H1 (cell line): ENCODE measurements at regions not wholly inside any gene's neighbourhood (a gene's known extent, or its start where the extent isn't known, plus 50 kb on each side); places are given as distances from the start of the nearest gene placed in this dataset.

ENCODE experiments used
- CTCF ChIA-PET: fragments of 300-600 bp; sonication (Branson Sonifier 250); formaldehyde crosslinking; loops from one replicate; lab custom pipeline; 2021; ENCODE audit not compliant: partially characterized antibody; lab: Charles Lee
- POLR2A ChIA-PET: fragments of 300-600 bp; sonication (Branson Sonifier 250); formaldehyde crosslinking; loops from one replicate; lab custom pipeline; 2021; ENCODE audit warnings: inconsistent platforms; ENCODE audit not compliant: partially characterized antibody; lab: Charles Lee
- DNase-seq, 2 experiments: peaks; one replicate each; pipeline versions ENCODE4 v3.0.0 to v3.0.0-alpha.2; 2010 to 2022; ENCODE audit warnings: low spot score in 2 of 2, low read depth in 1 of 2, mixed read lengths in 1 of 2
- FAIRE-seq: peaks from 2 replicates; lab custom pipeline; 2011; peaks lifted over from hg19 to GRCh38; lab: Jason Lieb, UNC
- H2AFZ ChIP-seq: 2 replicates; pipeline ENCODE4 v1.8.1; 2012; ENCODE audit warnings: low read length, inconsistent platforms
- H2AK5ac ChIP-seq: 2 replicates; pipeline ENCODE4 v1.6.1; 2013; ENCODE audit warnings: low read depth, low read length
- H2BK120ac ChIP-seq: replicated peaks from 2 replicates; pipeline ENCODE3; 2013; ENCODE audit warnings: low read depth, low read length, inconsistent platforms
- H2BK12ac ChIP-seq: 2 replicates; pipeline ENCODE4 v1.6.1; 2013; ENCODE audit warnings: low read depth, low read length
- H2BK15ac ChIP-seq: 2 replicates; pipeline ENCODE4 v1.6.1; 2013; ENCODE audit warnings: low read length
- H2BK20ac ChIP-seq: 2 replicates; pipeline ENCODE4 v1.6.1; 2013; ENCODE audit warnings: low read length
- H2BK5ac ChIP-seq: 2 replicates; pipeline ENCODE4 v1.6.1; 2013; ENCODE audit warnings: low read depth, low read length
- H3K14ac ChIP-seq: 2 replicates; pipeline ENCODE4 v1.6.1; 2013; ENCODE audit warnings: inconsistent platforms; ENCODE audit not compliant: insufficient read length
- H3K18ac ChIP-seq: 2 replicates; pipeline ENCODE4 v1.6.1; 2013; ENCODE audit warnings: low read length; ENCODE audit errors: extremely low read depth
- H3K23ac ChIP-seq: 2 replicates; pipeline ENCODE4 v1.6.1; 2013; ENCODE audit warnings: inconsistent platforms; ENCODE audit not compliant: insufficient read length
- H3K23me2 ChIP-seq: 2 replicates; pipeline ENCODE4 v1.6.1; 2013; ENCODE audit warnings: low read depth, low read length
- H3K27ac ChIP-seq: 2 replicates; pipeline ENCODE4 v1.6.1; 2011; ENCODE audit warnings: low read depth, low read length, inconsistent platforms
- H3K27me3 ChIP-seq, 4 experiments: replicated peaks in 1 of 4; 1 replicate in 1 of 4; 2 replicates in 3 of 4; pipeline versions ENCODE4 v1.6.1 to v1.8.1; 2011 to 2013; ENCODE audit warnings: low read length in 3 of 4, mild to moderate bottlenecking in 3 of 4, inconsistent platforms in 2 of 4, mixed read lengths in 2 of 4, moderate library complexity in 1 of 4; ENCODE audit not compliant: control insufficient read depth in 3 of 4, insufficient read depth in 3 of 4; ENCODE audit errors: extremely low read depth in 1 of 4
- H3K36me3 ChIP-seq, 4 experiments: 2 replicates each; pipeline versions ENCODE4 v1.6.1 to v1.8.1; 2011 to 2013; ENCODE audit warnings: mild to moderate bottlenecking in 4 of 4, low read length in 3 of 4, moderate library complexity in 2 of 4, control low read depth in 1 of 4, inconsistent platforms in 1 of 4; ENCODE audit not compliant: insufficient read depth in 4 of 4, control insufficient read depth in 2 of 4
- H3K4ac ChIP-seq: replicated peaks from 2 replicates; pipeline ENCODE3; 2013; ENCODE audit warnings: low read length, low read depth, mixed read lengths, inconsistent platforms; ENCODE audit not compliant: insufficient read length
- H3K4me1 ChIP-seq, 4 experiments: replicated peaks in 1 of 4; 1 replicate in 1 of 4; 2 replicates in 3 of 4; pipeline versions ENCODE4 v1.6.1 to v1.8.1; 2011 to 2013; ENCODE audit warnings: low read length in 3 of 4, inconsistent platforms in 2 of 4, mixed read lengths in 1 of 4; ENCODE audit not compliant: insufficient read depth in 4 of 4, control insufficient read depth in 3 of 4
- H3K4me2 ChIP-seq, 2 experiments: 2 replicates each; pipeline versions ENCODE4 v1.6.1 to v1.8.1; 2011 to 2013; ENCODE audit warnings: low read depth in 2 of 2, low read length in 2 of 2, control low read depth in 1 of 2, inconsistent platforms in 1 of 2, mild to moderate bottlenecking in 1 of 2; ENCODE audit not compliant: insufficient read depth in 1 of 2
- H3K4me3 ChIP-seq, 4 experiments: fragments of 200-600, 300-600 bp in 1 of 4; sonication (generic), shearing (Covaris generic), sonication (Bioruptor Twin) in 1 of 4; 2 replicates each; pipeline versions ENCODE4 v1.5.1 to v1.8.1; 2011 to 2016; ENCODE audit warnings: low read length in 4 of 4, low read depth in 3 of 4, control low read depth in 2 of 4, inconsistent platforms in 2 of 4, mild to moderate bottlenecking in 2 of 4, mixed read lengths in 1 of 4, moderate library complexity in 1 of 4; ENCODE audit not compliant: insufficient read depth in 2 of 4; ENCODE audit errors: extremely low read depth in 1 of 4
- H3K56ac ChIP-seq: replicated peaks from 2 replicates; pipeline ENCODE3; 2013; ENCODE audit warnings: low read depth, mild to moderate bottlenecking, mixed read lengths, low read length, inconsistent platforms; ENCODE audit not compliant: insufficient read length
- H3K79me1 ChIP-seq: 2 replicates; pipeline ENCODE4 v1.6.1; 2013; ENCODE audit warnings: low read depth, low read length, control low read depth
- H3K79me2 ChIP-seq, 2 experiments: 2 replicates each; pipeline versions ENCODE4 v1.6.1 to v1.8.1; 2012 to 2013; ENCODE audit warnings: low read length in 2 of 2, mild to moderate bottlenecking in 2 of 2, inconsistent platforms in 1 of 2; ENCODE audit not compliant: insufficient read depth in 2 of 2, control insufficient read depth in 1 of 2
- H3K9ac ChIP-seq, 4 experiments: replicated peaks in 1 of 4; 1 replicate in 1 of 4; 2 replicates in 3 of 4; pipeline versions ENCODE4 v1.6.1 to v1.8.1; 2011 to 2013; ENCODE audit warnings: low read depth in 3 of 4, low read length in 3 of 4, control low read depth in 2 of 4, mild to moderate bottlenecking in 2 of 4, moderate library complexity in 2 of 4, inconsistent platforms in 1 of 4; ENCODE audit errors: extremely low read depth in 1 of 4
- H3K9me3 ChIP-seq, 2 experiments: 2 replicates each; pipeline versions ENCODE4 v1.6.1 to v1.8.1; 2012 to 2013; ENCODE audit warnings: mild to moderate bottlenecking in 2 of 2, moderate library complexity in 2 of 2, control low read depth in 1 of 2, inconsistent platforms in 1 of 2, low read depth in 1 of 2, low read length in 1 of 2, mixed read lengths in 1 of 2; ENCODE audit not compliant: insufficient read depth in 2 of 2
- H4K20me1 ChIP-seq, 2 experiments: replicated peaks in 1 of 2; 2 replicates each; pipeline versions ENCODE3 to v1.8.1; 2011 to 2013; ENCODE audit warnings: inconsistent platforms in 2 of 2, low read length in 2 of 2, mild to moderate bottlenecking in 1 of 2; ENCODE audit not compliant: insufficient read depth in 2 of 2, control insufficient read depth in 1 of 2
- H4K5ac ChIP-seq: 2 replicates; pipeline ENCODE4 v1.6.1; 2013; ENCODE audit warnings: low read length, low read depth, mixed read lengths, inconsistent platforms; ENCODE audit not compliant: insufficient read length
- H4K8ac ChIP-seq: 2 replicates; pipeline ENCODE4 v1.8.0; 2013; ENCODE audit warnings: mild to moderate bottlenecking, moderate library complexity, low read length, inconsistent platforms; ENCODE audit not compliant: insufficient read depth; ENCODE audit errors: extremely low read depth
- H4K91ac ChIP-seq: replicated peaks from 2 replicates; pipeline ENCODE3; 2013; ENCODE audit warnings: low read length, mixed read lengths, inconsistent platforms; ENCODE audit not compliant: insufficient read length
- ASH2L ChIP-seq: fragments of 200-600, 300-600 bp; sonication (generic); IDR thresholded peaks from one replicate; pipeline ENCODE4 v1.7.1; 2017; ENCODE audit warnings: low read length
- BCL11A ChIP-seq, 2 experiments: IDR thresholded peaks; one replicate each; pipeline ENCODE4 v1.6.1; 2011; ENCODE audit warnings: low read depth in 2 of 2, low read length in 2 of 2, mild to moderate bottlenecking in 2 of 2
- CEBPB ChIP-seq: IDR thresholded peaks from 2 replicates; pipeline ENCODE4 v1.6.1; 2012; ENCODE audit warnings: low read depth, low read length
- CREB1 ChIP-seq: IDR thresholded peaks from 2 replicates; pipeline ENCODE4 v1.6.1; 2012; ENCODE audit warnings: inconsistent platforms
- GTF2F1 ChIP-seq: IDR thresholded peaks from 2 replicates; pipeline ENCODE4 v1.6.1; 2012; ENCODE audit warnings: low read depth, low read length, improper control_type of control experiment, borderline replicate concordance
- HDAC2 ChIP-seq, 2 experiments: fragments of 300-600 bp in 1 of 2; sonication (generic) in 1 of 2; IDR thresholded peaks; 2 replicates each; pipeline ENCODE4 v1.6.1; 2011 to 2012; ENCODE audit warnings: low read depth in 2 of 2, low read length in 2 of 2, mild to moderate bottlenecking in 2 of 2, moderate library complexity in 2 of 2, borderline replicate concordance in 1 of 2, inconsistent platforms in 1 of 2
- JUN ChIP-seq: IDR thresholded peaks from 2 replicates; pipeline ENCODE4 v1.6.1; 2011; ENCODE audit warnings: low read depth, mild to moderate bottlenecking, improper control_type of control experiment, low read length
- JUND ChIP-seq: IDR thresholded peaks from 2 replicates; pipeline ENCODE4 v1.6.1; 2011; ENCODE audit warnings: mild to moderate bottlenecking, improper control_type of control experiment, low read length
- KDM4A ChIP-seq: IDR thresholded peaks from one replicate; pipeline ENCODE4 v1.7.1; 2012; ENCODE audit warnings: low read depth, mild to moderate bottlenecking, moderate library complexity, low read length, inconsistent platforms; ENCODE audit not compliant: severe bottlenecking
- NANOG ChIP-seq: IDR thresholded peaks from 2 replicates; pipeline ENCODE4 v1.6.1; 2011; ENCODE audit warnings: low read length, low read depth, mild to moderate bottlenecking, inconsistent platforms; ENCODE audit not compliant: insufficient read depth, poor library complexity, severe bottlenecking
- SUZ12 ChIP-seq: fragments of 200-600 bp; sonication (generic); IDR thresholded peaks from 2 replicates; pipeline ENCODE4 v1.6.1; 2012; ENCODE audit warnings: mild to moderate bottlenecking, inconsistent platforms, low read length, moderate library complexity, mixed read lengths
- TAF1 ChIP-seq: IDR thresholded peaks from 2 replicates; pipeline ENCODE4 v1.6.1; 2011; ENCODE audit warnings: mild to moderate bottlenecking, low read depth, low read length
- TCF12 ChIP-seq: IDR thresholded peaks from 2 replicates; pipeline ENCODE4 v1.6.1; 2011; ENCODE audit warnings: low read depth, mild to moderate bottlenecking, low read length
- WGBS, 2 experiments: shearing (Covaris generic) in 1 of 2; methylation state at CpG; one replicate each; pipeline versions ENCODE4 v1.1.6 to v1.1.7; 2013 to 2015; ENCODE audit warnings: low lambda C conversion rate in 2 of 2, mixed read lengths in 2 of 2, inconsistent platforms in 1 of 2, low coverage in 1 of 2, missing lambda C conversion rate in 1 of 2; ENCODE audit not compliant: insufficient replicate concordance in 2 of 2, insufficient coverage in 1 of 2, insufficient read length in 1 of 2; ENCODE audit errors: extremely low coverage in 1 of 2, missing lambda C conversion rate in 1 of 2; 5-methylcytosine and 5-hydroxymethylcytosine counted together
- TF ChIP-seq, protein P1 (sequence below): IDR thresholded peaks from 2 replicates; pipeline ENCODE4 v1.6.1; 2012; ENCODE audit warnings: inconsistent platforms

DNA sequence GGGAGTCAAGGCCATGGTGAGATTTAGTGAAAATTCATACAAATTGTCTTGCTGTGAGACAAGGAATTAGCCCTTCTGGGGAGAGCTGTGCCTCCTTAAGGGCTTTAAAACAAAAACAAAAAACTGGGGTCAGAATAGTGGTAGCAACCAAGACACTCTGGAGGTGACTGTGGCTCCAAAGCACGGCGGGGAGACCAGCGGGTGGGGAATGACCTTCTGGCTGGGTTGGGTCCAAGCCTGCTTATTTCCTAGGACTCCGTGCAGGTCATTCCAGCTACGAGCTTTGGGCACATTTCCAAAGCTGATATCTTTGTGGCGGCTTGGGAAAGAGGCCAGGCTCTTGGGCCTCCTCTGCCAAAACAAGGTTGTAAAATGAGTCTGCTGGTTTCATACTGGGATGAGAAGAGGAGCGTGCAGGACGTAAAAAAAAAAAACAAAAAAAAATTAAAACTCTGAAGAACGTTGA lies 348.3 kb downstream of the UQCRFS1 start:
- Histone ChIP-seq H3K27ac (no peak overlapping the region), H2BK12ac (no peak overlapping the region), H3K4ac (no peak overlapping the region), H2BK120ac (no peak overlapping the region), H2AFZ (no peak overlapping the region), H4K8ac (no peak overlapping the region), H3K4me1 (no peaks in the 10 kb centered on the region; a peak in 1 of 7 replicates), H3K23ac (no peak overlapping the region), H2BK20ac (no peak overlapping the region), H3K27me3 (no peaks in the 10 kb centered on the region), H3K36me3 (no peaks in the 10 kb centered on the region), H2AK5ac (no peak overlapping the region), H2BK15ac (no peak overlapping the region), H3K79me2 (no peaks in the 10 kb centered on the region), H4K5ac (no peak overlapping the region), H3K79me1 (no peaks in the 10 kb centered on the region), H4K20me1 (no peaks in the 10 kb centered on the region), H3K14ac (no peak overlapping the region), H3K56ac (no peak overlapping the region), H3K18ac (no peak overlapping the region), H2BK5ac (no peak overlapping the region), H4K91ac (no peak overlapping the region), H3K9me3 (no peaks in the 10 kb centered on the region), H3K9ac (no peak overlapping the region), H3K23me2 (no peaks in the 10 kb centered on the region), H3K4me3 (no peak overlapping the region), H3K4me2 (no peak overlapping the region)
- TF ChIP-seq TCF12 (no peak), TAF1 (no peak), ASH2L (no peak), CEBPB (no peak), GTF2F1 (no peak), BCL11A (IDR thresholded peaks at IDR 0.05; ENCODE audit: low read depth in 2 of 2, low read length in 2 of 2) (no peak), JUN (no peak), HDAC2 (IDR thresholded peaks at IDR 0.05; ENCODE audit: borderline replicate concordance in 1 of 2, low read depth in 2 of 2, low read length in 2 of 2) (no peak), NANOG (no peak), CREB1 (no peak), SUZ12 (no peak), JUND (no peak), KDM4A (no peak)
- TF ChIP-seq, protein P1, sequence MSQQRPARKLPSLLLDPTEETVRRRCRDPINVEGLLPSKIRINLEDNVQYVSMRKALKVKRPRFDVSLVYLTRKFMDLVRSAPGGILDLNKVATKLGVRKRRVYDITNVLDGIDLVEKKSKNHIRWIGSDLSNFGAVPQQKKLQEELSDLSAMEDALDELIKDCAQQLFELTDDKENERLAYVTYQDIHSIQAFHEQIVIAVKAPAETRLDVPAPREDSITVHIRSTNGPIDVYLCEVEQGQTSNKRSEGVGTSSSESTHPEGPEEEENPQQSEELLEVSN, result no peak
- FAIRE-seq (no peak), DNase-seq (no peak)
- POLR2A ChIA-PET, result no interaction called here
- 94% methylated on average over 9 of the region's 9 CpGs; no CpG with 5 or more reads in 1 of the 2 experiments for WGBS, 2 experiments
- CTCF ChIA-PET, result interaction anchor here (0.6 to 1.5 kb wide), 4 partner anchors 9 to 243 kb away, joined by 3 read pairs; no protein-coding TSS in a partner anchor
